HG03565 (cell line): ENCODE measurements at regions not wholly inside any gene's neighbourhood (a gene's known extent, or its start where the extent isn't known, plus 50 kb on each side); places are given as distances from the start of the nearest gene placed in this dataset.

Experiments
- ATAC-seq: cut with Tn5 transposase; IDR thresholded peaks from one replicate; pipeline ENCODE4 v1.9.1; 2021; ENCODE audit warnings: mild to moderate bottlenecking, moderate library complexity; ENCODE audit not compliant: unreplicated experiment

- ATAC-seq, result no peak
Measured at GRCh38 chr3:159439346-159439745, 549.3 kb upstream of the IL12A start.

- ATAC-seq, result no peak
Measured at GRCh38 chr3:159441279-159441678, 547.4 kb upstream of the IL12A start.

- no peak for ATAC-seq
Measured at GRCh38 chr3:159443266-159443665, 545.4 kb upstream of the IL12A start.

DNA sequence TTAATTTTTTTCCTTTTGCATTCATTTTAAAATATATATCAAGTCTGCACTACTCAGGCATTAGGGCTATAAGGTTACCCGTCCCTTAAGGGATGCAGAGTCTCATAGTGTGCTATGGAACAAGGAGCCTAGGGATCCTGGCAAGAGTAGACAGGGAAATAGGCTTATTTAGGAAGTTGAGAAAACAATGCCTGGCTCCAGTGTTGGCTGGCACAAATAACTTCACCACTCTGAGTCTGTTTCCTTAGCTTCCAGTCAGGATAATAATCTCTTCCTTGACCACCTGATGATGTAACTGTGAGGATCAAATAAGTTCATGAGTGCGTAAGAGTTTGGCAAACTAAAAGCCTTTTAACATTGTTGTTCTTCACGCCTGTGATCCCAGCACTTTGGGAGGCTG, 540.8 kb upstream of the IL12A start:
- ATAC-seq, result no peak

DNA sequence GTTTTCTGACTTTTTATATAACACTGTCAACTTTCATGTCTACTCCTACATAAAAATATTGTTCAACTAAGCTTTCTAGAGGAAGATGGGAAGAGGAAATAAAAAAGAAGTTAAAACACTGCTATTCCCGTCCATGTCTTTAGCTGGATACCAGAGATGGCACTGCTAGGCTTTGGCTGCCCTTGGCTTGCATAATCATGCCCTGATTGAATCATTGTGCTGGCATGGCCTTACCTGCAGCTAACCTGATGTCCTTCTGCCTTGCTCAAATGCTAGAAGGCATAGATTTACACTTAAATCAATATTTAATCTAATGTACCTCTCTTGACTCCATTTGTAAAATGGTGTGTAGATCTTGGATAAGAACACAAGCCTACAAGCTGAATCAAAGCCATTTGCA, 539.7 kb upstream of the IL12A start:
- ATAC-seq, result no peak

- ATAC-seq, result no peak
Measured at GRCh38 chr3:159451067-159451466, 537.6 kb upstream of the IL12A start.

GRCh38 chr3:159451482-159451881, 537.2 kb upstream of the IL12A start:
- no peak for ATAC-seq

DNA sequence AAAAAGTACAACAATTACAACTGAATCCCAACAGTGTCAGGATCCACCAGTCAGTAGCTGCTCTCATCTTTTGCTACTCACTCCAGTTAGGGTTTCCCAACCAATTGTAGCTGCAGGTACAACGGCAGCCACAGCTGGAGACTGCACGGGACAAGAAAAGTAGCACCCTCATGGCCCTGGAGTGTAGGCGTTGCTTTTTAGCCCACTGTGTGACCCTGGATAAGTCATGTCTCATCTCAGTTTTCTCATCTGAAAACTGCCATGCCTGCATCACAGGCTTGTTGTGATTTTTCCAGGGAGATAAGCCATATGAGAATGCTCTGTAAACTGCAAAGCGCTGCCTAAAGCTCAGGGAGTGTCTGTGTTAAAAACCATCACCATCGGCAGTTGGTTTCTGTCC, 535.6 kb upstream of the IL12A start:
- ATAC-seq, result no peak

DNA sequence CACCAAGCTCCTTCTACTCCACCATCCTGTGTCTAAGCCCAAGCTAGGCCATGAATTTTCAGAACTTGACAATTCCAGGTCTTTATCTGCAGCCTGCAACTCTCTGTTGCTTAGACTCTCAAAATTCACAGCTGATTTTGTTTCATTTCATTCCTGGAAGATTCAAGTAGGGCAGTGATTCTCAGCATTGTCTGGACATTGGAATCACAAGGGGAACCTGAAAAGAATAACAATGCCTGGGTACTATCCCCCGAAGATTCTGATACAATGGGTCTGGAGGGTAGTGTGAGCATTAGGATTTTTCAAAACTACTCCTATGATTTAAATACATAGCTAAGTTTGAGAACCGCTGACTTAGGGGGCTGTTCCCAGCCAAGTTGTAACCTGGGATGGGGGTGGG, 534.7 kb upstream of the IL12A start:
- ATAC-seq, result no peak

DNA sequence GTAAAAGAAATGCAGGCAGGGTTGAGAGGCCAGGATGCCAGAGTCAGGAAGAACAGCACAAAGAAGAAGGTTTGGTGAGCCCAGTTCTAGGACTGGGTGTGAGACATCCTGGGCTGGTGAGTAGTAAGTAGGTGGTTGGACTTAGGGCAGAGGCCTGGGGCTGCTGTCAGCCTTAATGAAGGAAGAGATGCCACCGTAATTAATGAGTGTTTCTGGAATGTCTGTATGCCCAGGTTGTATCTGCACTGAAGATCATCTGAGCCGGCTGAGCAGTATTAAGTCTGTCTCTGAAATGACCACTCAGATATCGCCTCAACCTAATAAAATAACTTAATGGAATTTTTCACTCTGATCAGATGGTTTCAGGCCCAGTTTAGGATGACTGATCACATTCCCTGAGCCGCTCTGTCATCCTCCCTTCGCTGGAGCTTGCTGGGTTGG, 532.9 kb upstream of the IL12A start:
- ATAC-seq, result no peak

DNA sequence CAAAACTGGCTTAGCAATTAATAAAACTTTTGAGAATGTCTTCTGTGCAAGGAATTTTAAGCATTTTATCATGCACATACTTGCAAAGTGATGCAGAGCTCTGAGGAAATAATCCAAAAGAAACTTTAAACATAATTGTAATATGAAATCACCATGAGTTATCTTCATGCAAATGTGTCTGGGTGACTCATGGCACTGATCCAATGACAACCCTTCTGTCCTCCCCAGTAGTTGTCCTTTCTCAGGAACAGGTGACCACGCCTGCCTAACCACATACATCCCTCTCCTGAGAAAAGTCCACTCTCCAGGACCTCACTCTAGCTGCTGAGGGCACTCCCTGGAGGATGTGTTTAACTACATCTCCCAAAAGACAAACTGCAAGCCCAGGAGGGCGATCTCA, 530.6 kb upstream of the IL12A start:
- no peak for ATAC-seq

DNA sequence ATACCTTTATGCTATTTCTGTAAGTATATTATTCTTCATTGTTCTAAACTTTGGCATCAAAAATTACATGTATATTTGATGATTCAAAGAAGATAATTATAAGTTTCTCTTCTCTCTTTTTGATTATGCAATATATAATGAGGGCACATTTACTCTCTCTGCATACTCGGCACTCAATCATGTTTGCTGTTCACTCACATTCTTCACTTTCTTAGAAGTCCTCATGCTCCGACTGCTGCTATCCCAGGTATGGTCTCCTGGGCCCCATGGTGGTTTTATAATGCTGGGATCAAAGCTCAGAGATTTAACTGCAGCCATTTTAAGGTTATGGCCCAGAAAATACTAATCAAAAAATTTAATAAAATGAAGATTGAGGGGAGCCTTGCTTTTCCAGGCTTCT, 529.7 kb upstream of the IL12A start:
- ATAC-seq, result no peak

GRCh38 chr3:159472611-159473010, 516.0 kb upstream of the IL12A start:
- ATAC-seq, result no peak

- ATAC-seq, result no peak
Measured at GRCh38 chr3:159473206-159473605, 515.4 kb upstream of the IL12A start.

DNA sequence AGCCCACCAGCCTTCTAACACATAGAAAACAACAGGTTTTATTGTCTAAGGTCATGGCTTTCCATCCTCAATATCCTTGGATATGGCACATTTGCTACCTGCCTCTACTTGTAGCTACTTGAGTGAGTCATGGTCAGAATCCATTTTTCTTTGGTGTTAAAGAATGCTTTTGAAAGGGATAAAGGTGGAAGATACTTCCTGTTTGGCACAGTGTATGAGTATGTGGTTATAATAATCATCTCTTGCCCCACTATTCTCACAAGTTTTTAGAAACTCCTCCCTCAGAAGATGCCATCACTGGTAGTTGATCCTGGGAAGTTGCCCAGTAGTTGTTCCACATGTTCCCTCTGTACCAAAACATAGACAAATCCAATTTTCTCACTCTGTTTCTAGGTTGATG, 508.6 kb upstream of the IL12A start:
- no peak for ATAC-seq

GRCh38 chr3:159482241-159482993, 506.2 kb upstream of the IL12A start:
- no peak for ATAC-seq

DNA sequence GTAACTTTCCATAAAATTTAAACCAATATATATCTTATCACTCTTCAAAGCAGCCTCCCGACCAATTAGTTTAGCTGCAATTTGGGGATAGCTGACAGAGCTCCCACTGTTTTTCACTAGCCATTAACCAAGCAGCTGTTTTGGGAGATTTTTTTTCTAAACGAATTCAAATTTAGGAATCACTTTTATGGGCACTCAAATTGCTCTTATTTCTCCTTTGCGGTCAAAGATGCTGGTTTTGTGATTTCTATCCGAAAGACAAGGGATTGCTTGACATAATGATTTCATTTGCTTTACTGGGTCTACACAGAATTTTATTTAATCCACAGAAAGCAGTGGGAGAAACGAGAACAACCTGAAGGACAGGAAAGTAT, 505.7 kb upstream of the IL12A start:
- ATAC-seq, result no peak

- no peak for ATAC-seq
Measured at GRCh38 chr3:159486580-159486979, 502.1 kb upstream of the IL12A start.

DNA sequence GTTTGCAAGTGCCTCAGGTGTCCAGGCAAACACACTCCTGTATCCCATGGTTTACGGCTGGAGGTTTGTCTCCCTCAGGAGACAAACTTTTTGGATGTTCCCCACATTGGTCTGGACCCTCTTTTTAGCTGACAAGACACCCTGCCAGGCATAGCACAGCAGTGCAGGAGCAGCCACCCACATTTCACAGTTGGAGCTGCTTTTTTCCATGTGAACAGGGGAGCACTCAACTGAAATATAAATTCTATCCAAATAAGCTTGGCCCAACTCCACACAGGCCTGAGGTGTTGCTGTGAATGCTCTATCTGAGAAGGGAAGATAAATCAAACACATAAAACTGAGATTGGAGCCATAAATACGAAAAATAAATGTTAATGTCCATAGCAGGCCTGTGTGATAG, 501.3 kb upstream of the IL12A start:
- no peak for ATAC-seq

DNA sequence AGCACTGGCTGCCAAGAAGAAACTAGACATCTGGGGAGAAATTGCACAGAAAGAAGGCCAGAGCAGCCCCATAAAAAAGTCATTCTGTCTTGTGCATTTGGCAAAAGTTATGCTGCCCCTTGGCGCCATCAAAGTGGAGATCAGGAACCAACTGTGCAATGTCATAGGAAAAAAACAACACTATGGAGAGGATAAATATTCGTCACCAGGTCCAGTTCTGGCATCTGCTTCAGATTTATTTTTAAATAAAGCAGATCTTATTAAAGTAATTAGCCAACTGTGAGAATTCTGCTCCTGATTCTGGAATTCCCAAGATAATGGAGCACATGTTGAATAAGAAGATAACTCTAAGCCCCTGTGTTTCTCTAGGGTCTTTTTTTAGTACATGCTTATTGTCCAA, 500.0 kb upstream of the IL12A start:
- no peak for ATAC-seq

- ATAC-seq, result no peak
Measured at GRCh38 chr3:159497361-159497760, 491.3 kb upstream of the IL12A start.

- ATAC-seq, result no peak
Measured at GRCh38 chr3:159499031-159499793, 489.4 kb upstream of the IL12A start.

DNA sequence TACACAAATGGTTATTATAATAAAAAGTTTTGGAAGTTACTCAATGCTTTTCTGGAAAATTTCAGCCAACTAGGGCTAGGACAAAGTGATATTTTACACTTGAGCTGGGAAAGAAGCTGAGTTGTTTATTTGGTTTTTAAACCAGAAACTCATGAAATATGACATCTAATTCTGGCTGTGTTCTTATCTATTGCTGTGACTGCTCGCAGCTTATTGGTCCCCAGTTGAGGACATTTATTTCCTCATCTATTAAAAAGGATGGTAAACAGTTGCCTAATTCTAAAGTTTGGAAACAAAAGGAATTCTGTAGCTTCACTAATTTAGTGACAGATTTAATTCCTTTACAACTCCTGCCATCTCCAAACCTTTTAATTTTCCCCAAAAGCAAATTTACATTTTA, 487.6 kb upstream of the IL12A start:
- ATAC-seq, result no peak
